Esophagus squamous epithelium (tissue), 5 donors: ENCODE measurements at regions not wholly inside any gene's neighbourhood (a gene's known extent, or its start where the extent isn't known, plus 50 kb on each side); places are given as distances from the start of the nearest gene placed in this dataset.

ENCODE experiments used
- DNase-seq: peaks from one replicate; lab custom pipeline; 2025; lab: John Stamatoyannopoulos, UW
- H3K27ac ChIP-seq, 4 donors: fragments of 200-600 bp; sonication (generic); one replicate each; pipeline ENCODE4 v1.5.1; 2016 to 2019; ENCODE audit warnings: mild to moderate bottlenecking in 1 of 4
- H3K27me3 ChIP-seq, 4 donors: fragments of 200-600 bp; sonication (generic); 1 replicate in 3 of 4; 2 replicates in 1 of 4; pipeline versions ENCODE4 v1.5.1 to v1.6.0; 2017 to 2021; ENCODE audit warnings: antibody characterized with exemption in 1 of 4
- H3K36me3 ChIP-seq, 3 donors: fragments of 200-600 bp; sonication (generic); one replicate each; pipeline ENCODE4 v1.5.1; 2016 to 2019
- H3K4me1 ChIP-seq, 3 donors: fragments of 200-600 bp; sonication (generic); one replicate each; pipeline ENCODE4 v1.5.1; 2017 to 2019
- H3K4me3 ChIP-seq, 4 donors: fragments of 200-600 bp; sonication (generic); 1 replicate in 3 of 4; 2 replicates in 1 of 4; pipeline ENCODE4 v1.5.1; 2016 to 2019; ENCODE audit warnings: mild to moderate bottlenecking in 2 of 4, moderate library complexity in 1 of 4
- H3K9me3 ChIP-seq, 3 donors: fragments of 200-600 bp; sonication (generic); one replicate each; pipeline ENCODE4 v1.5.1; 2016 to 2019
- POLR2A ChIP-seq, 4 donors: fragments of 450-650 bp; IDR thresholded peaks; one replicate each; pipeline ENCODE4 v1.6.1; 2017; ENCODE audit warnings: antibody characterized with exemption in 4 of 4, mild to moderate bottlenecking in 4 of 4, moderate library complexity in 3 of 4
- WGBS, 2 donors: methylation state at CpG; one replicate each; pipeline ENCODE4 v1.1.5; 2018; 5-methylcytosine and 5-hydroxymethylcytosine counted together
- intact Hi-C: fragments of 100-400 bp; cut with DNase I; formaldehyde crosslinking; loops from one replicate; pipeline ENCODE4 v1.15.0; 2022
- TF ChIP-seq, protein P1 (sequence below), 6 experiments: fragments of 450-650 bp in 4 of 6; fragments of 200-600 bp in 2 of 6; sonication (generic) in 2 of 6; IDR thresholded peaks; one replicate each; pipeline ENCODE4 v1.5.1; 2016 to 2019; ENCODE audit warnings: antibody characterized with exemption in 6 of 6, mild to moderate bottlenecking in 4 of 6, moderate library complexity in 4 of 6
- donor health status: DM: yes; HTN: yes; CAD: no.

- Histone ChIP-seq H3K27ac (peak overlapping the region in 3 of 4 donors; percentile 21 to 52 (median 46)), H3K4me1 (peaks cover 0 to 56% (median 21%) of the 10 kb centered on the region in 3 donors), H3K36me3 (peaks cover 0 to 8% (median 0%) of the 10 kb centered on the region in 3 donors), H3K27me3 (no peaks in the 10 kb centered on the region), H3K9me3 (peaks cover 0 to 5% (median 0%) of the 10 kb centered on the region in 3 donors), H3K4me3 (no peak overlapping the region)
- DNase-seq = no peak
- 39 to 65% methylated on average over 5 of the region's 5 CpGs for WGBS, 2 donors
- TF ChIP-seq, protein P1, sequence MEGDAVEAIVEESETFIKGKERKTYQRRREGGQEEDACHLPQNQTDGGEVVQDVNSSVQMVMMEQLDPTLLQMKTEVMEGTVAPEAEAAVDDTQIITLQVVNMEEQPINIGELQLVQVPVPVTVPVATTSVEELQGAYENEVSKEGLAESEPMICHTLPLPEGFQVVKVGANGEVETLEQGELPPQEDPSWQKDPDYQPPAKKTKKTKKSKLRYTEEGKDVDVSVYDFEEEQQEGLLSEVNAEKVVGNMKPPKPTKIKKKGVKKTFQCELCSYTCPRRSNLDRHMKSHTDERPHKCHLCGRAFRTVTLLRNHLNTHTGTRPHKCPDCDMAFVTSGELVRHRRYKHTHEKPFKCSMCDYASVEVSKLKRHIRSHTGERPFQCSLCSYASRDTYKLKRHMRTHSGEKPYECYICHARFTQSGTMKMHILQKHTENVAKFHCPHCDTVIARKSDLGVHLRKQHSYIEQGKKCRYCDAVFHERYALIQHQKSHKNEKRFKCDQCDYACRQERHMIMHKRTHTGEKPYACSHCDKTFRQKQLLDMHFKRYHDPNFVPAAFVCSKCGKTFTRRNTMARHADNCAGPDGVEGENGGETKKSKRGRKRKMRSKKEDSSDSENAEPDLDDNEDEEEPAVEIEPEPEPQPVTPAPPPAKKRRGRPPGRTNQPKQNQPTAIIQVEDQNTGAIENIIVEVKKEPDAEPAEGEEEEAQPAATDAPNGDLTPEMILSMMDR (IDR thresholded peaks at IDR 0.05) = no peak
- TF ChIP-seq POLR2A (IDR thresholded peaks at IDR 0.05) = no peak
- intact Hi-C loops = no loop called here
These were observed 129.0 kb upstream of the ARHGEF3 start for GRCh38 chr3:56930706-56931105.

GRCh38 chr3:56929809-56930615 is 128.3 kb upstream of the ARHGEF3 start:
- Histone ChIP-seq H3K4me3 (no peak overlapping the region), H3K4me1 (peaks cover 0 to 61% (median 21%) of the 10 kb centered on the region in 3 donors), H3K27me3 (no peaks in the 10 kb centered on the region), H3K27ac (peak overlapping the region in 2 of 4 donors; percentile 9 to 49), H3K9me3 (peaks cover 0 to 5% (median 0%) of the 10 kb centered on the region in 3 donors), H3K36me3 (peaks cover 0 to 8% (median 0%) of the 10 kb centered on the region in 3 donors)
- TF ChIP-seq, protein P1 (IDR thresholded peaks at IDR 0.05) = no peak
- TF ChIP-seq POLR2A (IDR thresholded peaks at IDR 0.05) = no peak
- intact Hi-C loops = no loop called here
- 57 to 59% methylated on average over 9 to 10 of the region's 10 CpGs for WGBS, 2 donors
- no peak for DNase-seq

GRCh38 chr3:56928379-56929068 is 126.8 kb upstream of the ARHGEF3 start:
- intact Hi-C loops = no loop called here
- H3K27me3 ChIP-seq = no peaks in the 10 kb centered on the region
- WGBS, 2 donors = 39 to 43% methylated on average over 3 of the region's 3 CpGs
- peak overlapping the region in 1 of 4 donors; percentile 22 for H3K27ac ChIP-seq
- H3K36me3 ChIP-seq = no peaks in the 10 kb centered on the region
- H3K4me3 ChIP-seq = no peak overlapping the region
- peaks cover 11 to 76% (median 30%) of the 10 kb centered on the region in 3 donors for H3K4me1 ChIP-seq
- TF ChIP-seq POLR2A (IDR thresholded peaks at IDR 0.05) = no peak
- TF ChIP-seq, protein P1 (IDR thresholded peaks at IDR 0.05) = no peak
- DNase-seq = no peak
- no peaks in the 10 kb centered on the region for H3K9me3 ChIP-seq

DNA sequence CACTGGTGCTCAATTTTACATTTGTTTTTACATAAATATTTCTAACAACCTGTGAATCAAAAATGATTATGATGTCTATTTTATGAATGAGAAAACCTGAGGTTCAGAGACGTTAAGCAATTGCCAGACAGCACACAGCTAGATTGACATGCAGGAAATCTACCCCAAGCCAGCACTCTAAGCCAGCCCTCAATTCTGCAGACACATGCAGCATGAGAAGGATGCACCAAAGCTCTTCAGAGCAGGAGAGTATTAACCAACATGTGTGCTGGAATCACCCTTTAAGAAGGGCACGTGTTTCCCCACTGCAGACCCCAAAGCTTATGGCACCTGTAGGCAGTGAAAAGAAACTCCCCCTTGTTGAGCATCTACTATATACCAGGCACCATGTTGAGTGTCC is 126.1 kb upstream of the ARHGEF3 start:
- 85 to 88% methylated on average over 2 of the region's 2 CpGs for WGBS, 2 donors
- intact Hi-C loops = no loop called here

More for the DNA sequence above, 126.1 kb upstream of the ARHGEF3 start:
- H3K27ac ChIP-seq = no peak overlapping the region
- H3K4me3 ChIP-seq = no peak overlapping the region
- no peaks in the 10 kb centered on the region for H3K36me3 ChIP-seq
- H3K27me3 ChIP-seq = no peaks in the 10 kb centered on the region
- H3K9me3 ChIP-seq = no peaks in the 10 kb centered on the region
- no peak for TF ChIP-seq POLR2A (IDR thresholded peaks at IDR 0.05)
- TF ChIP-seq, protein P1 (IDR thresholded peaks at IDR 0.05) = no peak
- DNase-seq = no peak
- peaks cover 14 to 83% (median 36%) of the 10 kb centered on the region in 3 donors for H3K4me1 ChIP-seq
